NCI-H2081 (cell line): ENCODE measurements at regions not wholly inside any gene's neighbourhood (a gene's known extent, or its start where the extent isn't known, plus 50 kb on each side); places are given as distances from the start of the nearest gene placed in this dataset.

Experiments
- DNase-seq, 2 experiments: peaks; one replicate each; lab custom pipeline; 2025; lab: John Stamatoyannopoulos, UW

DNA sequence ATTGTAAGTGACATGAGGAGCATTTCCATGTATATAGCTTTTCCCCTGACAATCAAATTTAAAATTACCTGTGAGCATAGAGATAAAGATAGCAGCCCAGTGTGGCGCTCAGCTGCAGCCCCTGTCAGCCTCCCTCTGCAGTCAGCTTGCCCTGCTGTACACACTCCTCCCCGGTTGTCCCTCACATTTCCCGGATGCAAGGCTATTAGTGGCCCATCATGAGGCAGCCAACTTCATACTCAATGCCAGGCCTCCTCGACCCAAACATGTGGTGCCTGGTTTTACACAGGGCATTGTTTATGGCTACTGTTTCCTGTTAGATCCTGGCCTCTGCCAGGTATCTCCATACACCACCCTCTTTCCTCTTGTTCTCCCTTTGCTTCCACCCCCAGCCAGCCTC is 116.1 kb upstream of the SH3BP4 start:
- DNase-seq = no peak

DNA sequence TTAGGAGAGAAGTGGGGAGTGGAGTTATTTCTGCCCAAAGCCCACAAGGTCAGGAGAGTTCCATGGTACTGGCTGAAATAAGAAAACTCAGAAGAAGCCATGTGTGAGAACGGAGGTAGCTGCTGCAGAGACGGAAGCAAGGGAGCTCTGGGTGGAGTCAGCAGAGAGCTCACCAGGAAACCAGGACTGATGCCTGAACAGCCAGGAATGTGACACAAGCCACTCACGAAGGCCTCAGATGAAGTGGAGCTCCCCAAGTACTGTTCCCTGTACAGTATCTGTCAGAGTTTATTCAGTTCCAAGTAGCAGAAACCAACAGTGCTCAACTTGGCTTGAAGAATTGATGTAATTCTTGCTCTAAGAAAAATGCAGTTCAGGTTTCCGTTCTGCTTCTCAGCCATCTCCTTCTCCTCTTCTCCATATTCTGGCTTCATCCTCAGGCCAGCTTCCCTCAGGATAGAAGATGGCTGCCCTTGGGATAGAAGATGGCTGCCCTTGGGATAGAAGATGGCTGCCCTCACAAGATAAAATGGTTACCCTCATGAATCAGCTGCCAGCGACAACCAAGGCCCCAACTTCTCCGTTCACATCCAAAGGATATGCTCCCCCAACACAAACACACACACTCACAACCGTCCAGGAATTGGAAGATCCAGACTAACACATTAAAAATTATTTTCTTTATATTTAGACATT is 117.4 kb upstream of the SH3BP4 start:
- no peak for DNase-seq

DNA sequence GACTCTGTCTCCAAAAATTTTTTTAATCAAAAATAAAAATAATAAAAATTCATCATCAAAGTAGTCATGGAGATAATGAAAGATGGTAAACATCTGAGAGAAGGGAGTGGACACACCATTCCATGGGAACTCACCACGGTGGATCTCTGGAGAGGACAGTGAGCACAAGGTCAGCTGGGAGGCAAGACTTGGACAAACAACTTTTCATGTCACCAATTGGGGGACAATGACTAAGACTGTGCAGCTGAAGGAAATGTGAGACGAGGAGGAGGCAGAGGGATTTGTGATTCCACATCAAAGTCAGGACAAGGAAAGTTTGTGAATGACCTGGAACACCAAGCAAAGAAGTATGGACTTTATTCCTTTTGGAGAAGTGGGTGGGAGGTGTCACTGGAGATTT is 121.0 kb upstream of the SH3BP4 start:
- DNase-seq = no peak

DNA sequence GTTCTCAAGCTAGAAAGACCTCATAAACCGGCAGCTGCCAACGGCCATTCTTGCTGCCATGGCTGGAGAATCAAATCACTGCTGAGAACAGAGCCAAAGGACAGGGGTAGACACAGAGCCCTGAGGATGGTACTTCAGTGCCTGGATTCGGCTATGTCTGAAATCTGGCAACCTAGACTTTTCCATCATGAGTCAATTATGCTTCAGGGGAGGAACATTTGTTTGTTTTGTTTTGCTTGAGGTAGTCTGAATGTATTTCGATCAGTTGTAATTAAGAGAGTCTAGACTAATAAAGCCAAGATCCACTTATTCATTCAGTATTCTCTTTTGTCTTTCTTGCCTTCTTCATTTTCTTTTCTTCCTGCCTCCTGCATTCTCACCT is 122.8 kb upstream of the SH3BP4 start:
- no peak for DNase-seq

DNA sequence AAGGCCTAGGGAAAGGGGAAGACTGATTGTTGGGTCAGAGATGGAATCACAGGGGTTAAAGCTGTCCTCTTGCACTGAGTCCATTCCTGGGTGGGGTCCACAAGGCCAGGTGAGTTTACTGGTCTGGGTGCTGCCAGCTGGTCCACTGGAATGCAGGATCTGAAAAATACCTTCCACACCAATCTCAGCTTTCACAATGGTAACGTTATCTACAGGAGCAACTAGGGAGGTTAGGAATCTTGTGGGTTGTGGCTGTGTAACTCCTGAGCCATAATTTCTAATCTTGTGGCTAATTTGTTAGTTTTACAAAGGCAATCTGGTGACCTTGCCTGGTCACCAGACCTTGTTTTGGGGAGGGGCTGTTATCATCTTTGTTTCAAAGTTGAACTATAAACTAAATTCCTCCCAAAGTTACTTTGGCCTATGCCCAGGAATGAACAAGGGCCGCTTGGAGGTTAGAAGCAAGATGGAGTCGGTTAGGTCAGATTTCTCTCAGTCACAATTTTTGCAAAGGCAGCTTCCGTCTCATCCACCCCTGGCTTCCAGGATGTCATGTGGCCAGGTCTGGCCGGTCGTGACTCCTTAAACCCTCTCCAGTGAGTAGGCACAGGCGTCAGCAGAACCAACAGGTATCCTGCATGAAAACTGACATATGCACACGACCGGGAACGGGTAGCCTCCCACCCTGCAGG is 123.3 kb upstream of the SH3BP4 start:
- DNase-seq = no peak

DNA sequence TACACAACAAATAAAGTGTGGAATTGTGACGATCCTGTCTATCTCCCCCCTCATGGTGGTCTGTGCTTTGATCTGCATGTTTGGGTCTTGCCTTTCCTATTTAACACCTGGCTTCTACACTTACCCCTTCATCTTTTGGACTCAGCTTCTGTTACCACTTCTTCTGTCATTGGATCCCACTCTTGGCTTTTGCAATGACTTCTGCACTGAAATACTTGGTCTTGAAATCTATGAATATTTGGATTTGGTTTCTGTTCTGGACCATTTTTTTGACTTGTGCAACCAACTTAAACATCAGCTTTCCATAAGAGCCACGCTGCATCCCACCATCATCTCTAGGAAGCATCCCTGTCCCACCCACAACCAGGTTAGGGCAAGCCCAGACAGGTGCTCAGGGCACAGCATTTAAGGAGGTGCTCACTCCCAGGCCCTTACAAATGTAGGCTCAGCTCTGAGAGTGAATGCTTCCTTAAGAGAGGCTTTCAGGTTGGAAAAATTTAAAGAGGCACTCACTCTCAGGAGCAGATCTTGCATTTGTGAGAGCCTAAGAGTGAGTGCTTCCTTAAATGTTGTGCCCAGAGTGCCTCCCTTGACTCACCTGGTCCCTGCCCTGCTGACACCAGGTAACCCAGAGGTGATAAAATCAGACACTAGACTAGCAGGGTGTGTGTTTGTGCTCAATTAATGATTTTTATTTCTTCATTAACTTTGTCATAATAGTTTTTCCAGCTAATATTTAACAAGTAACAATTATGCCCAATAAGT is 124.5 kb upstream of the SH3BP4 start:
- DNase-seq = no peak

DNA sequence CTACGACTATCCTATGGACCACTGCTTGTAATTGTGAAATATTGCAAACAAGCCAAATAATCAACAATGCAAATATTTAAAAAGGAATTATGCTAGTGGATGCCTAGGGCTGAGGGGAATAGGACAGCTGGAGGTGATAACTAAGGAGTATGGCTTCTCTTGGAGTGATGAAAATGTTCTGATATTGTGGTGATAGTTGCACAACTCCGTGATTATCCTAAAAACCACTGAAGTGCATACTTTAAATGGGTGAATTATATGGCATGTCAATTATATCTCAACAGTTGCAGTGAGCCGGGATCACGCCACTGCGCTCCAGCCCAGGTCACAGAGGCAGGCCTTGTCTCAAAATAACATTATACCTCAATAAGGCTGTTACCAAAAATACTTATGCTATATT is 125.1 kb upstream of the SH3BP4 start:
- DNase-seq = no peak

DNA sequence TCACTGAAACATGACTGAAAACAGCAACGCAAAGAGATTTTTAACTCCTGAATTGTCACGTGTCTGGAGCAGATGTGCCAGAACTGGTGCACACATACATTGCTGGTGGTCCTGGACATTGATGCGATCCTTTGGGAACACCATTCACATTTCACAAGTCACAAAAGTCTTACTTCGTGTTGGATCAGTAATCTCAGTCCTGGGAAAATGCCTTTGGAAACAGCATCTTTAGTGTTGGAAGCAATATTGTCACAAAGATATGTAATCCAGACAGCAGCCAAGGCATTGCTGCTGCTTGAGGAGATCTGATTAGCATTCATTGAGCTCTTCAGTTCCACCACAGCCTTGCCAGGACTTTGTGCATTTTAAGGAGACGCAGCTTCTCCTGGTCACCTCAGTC is 126.2 kb upstream of the SH3BP4 start:
- no peak for DNase-seq

DNA sequence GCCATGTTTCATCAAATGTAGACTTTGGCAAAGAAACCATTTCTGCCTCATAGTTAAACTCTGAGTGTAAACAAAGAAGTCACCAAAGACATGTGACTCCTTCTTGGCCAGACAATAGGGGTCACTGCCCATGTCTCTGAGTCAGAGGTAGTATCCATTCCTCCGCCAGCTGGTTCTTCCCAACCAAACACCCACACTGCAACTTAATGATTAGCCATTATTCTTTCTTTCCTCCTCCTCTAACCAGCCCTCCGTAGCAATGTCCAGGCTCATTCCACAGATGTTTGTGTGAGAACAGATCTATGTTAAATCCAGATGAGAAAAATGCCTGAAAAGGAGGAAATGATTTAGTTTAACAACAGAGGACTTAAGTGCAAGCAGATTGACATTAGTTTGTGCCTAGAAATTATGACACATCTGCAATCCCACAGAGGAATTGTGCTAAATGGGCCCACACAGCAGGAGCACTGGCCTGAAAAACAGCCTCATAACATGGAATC is 127.9 kb upstream of the SH3BP4 start:
- DNase-seq = no peak

DNA sequence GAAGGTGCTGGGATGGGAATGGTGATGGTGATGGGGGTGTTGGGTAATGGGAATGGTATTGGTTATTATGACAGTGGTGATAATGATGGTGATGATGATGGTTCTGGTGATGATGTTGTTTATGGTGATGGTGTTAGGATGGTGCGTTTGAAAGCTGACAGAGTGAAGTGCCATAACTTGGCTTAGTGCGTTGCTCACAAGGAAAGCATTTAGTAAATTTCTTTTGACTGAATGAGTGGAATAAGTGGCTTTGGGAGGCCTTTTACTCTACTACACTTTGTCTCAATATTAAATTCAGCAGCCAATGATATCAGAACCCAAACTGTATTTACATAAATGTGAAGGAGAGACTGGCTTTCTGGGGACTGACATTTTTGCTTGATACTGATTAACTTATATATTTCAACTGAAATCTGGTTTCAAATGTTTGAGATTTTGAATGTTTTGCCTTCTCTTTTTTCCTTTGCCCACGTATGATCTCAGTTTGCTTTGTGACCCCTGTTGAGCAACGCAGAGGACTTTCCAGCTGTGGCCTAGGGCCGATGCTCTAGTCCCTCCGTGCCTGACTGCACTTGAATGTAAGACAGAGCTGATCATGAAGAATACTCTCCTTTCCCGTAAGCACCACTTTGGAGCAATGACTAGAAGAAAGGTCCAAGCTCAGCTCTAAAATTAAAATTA is 128.5 kb upstream of the SH3BP4 start:
- no peak for DNase-seq

DNA sequence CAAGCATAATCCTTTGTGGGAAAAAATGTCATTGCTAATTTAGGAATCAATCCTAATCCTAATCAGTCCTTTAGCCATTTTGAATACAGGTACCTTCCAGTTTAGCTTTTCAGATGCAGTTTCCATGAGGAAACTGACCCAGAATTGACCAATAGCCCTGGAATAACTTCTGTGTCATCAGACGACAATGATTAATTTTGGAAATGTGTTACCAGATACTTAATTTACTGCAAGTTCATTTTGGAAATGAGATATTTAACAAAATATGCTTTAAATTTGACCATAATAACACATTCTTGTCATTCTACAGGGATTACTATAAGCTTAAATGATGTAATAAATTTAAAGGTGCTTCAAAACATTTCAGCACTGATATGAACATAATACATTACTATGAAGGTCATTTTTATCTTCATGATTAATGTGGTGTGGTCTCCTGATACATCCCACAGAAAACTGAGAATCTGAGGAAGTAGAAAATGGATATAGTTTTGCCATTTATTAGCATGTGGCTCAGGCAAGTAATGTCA is 129.8 kb upstream of the SH3BP4 start:
- DNase-seq = no peak

DNA sequence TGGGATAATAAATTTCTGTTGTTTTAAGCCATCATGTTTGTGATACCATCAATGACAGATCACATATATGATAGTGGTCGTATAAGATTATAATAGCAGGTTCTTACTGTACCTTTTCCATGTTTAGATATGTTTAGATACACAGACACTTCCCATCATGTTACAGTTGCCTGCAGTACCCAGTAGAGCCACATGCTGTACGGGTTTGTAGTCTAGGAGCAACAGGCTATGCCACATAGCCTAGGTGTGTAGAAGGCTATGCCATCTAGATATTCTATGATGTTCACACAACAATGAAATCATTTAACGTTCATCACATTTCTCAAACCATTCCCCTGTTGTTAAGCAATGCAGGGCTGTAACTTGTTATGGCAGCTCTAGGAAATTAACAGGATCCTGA is 132.9 kb upstream of the SH3BP4 start:
- DNase-seq = no peak

DNA sequence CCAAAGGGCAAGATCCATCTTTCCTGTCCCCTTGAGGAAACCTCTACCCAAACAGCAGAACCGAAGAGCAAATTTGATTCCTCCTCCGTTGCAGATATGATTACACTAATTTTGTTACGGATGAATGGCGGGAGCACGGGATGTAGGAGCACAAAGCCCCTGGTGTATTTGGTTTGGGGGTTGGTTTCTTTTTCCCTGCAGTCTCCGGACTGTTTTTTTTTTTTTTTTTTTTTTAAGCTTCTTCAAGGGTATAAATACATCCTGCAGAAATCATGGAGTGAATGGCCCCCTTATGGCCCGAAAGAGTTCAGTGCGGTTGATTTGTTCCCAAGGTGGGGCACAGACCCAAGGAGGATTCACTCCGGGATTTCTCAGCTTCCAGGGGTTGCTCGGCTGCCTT is 135.3 kb upstream of the SH3BP4 start:
- DNase-seq = peak in 1 of 2 experiments; percentile 16

DNA sequence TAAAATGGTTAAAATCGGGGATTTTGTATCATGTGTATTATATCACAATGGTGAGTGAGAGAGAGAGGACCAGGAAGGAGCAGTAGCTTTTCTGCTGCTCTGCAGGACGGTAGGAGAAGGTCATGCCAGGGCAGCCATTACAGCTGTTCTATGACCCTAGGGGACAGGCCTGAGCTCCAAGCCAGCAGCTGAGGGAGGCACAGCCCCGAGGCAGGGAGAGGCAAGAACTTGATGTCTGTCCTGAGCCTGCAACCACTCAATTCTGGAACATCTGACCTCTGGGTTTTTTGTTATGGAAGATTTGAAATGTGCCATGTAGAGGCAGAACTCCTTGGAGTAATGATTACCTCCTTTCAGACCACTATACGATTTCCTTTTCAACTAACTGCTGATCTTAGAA is 135.8 kb upstream of the SH3BP4 start:
- DNase-seq = no peak

DNA sequence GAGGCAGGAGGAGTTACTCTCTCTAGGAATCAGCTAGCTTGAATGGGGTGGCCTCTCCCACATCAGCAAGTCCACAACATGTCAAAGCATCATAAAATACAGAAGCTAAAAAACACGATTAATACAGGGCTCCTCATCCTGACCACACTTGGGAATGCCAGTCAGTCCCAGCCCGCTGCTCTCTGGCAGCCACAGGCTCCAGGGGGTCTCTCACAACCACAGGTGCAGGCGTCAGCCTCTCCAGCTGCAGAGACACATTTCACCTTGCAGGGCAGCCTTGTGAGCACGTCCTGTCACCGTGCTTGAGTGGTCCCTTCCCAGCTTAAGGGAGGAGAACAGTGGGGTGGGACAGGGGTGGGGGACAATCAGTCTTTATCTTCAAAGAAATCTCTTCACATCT is 137.4 kb upstream of the SH3BP4 start:
- peak in 1 of 2 experiments; percentile 32 for DNase-seq

DNA sequence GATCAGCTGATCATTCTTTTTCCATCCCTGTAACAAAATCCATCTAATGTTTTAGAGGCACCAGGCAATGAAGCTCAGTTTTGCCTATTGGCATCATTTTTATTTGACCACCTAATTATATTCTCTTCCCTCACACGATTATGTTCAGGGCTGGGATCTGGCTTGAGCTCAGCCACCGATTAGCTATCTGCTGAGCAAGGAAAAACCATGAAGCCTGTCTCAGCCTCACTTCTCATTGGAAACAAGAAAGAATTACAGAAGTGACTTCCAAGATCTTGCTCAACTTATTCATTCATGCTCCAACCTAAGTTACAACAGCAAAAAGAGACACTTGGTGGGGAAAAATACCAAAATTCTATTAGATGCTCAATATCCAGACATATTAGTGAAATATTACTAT is 139.0 kb upstream of the SH3BP4 start:
- DNase-seq = peak in 1 of 2 experiments; percentile 47

DNA sequence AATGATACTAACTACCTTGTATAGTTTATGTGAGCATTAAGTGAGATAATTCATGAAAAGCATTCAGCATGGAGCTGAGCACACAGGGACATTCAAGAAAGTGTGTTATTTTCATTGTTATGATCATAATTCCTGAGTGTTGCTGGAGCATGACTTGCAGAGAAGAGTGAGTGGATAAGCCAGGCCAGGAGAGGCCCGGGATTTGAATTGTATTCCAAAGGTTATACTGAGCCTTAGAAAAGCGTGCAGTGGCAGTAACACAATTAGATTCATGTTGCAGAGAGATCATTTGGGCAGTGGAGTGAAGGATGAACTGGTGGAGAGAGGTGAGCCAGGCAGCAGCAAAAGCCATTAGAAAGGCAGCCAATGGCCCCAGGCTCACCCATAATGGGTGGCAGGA is 142.9 kb upstream of the SH3BP4 start:
- DNase-seq = no peak

DNA sequence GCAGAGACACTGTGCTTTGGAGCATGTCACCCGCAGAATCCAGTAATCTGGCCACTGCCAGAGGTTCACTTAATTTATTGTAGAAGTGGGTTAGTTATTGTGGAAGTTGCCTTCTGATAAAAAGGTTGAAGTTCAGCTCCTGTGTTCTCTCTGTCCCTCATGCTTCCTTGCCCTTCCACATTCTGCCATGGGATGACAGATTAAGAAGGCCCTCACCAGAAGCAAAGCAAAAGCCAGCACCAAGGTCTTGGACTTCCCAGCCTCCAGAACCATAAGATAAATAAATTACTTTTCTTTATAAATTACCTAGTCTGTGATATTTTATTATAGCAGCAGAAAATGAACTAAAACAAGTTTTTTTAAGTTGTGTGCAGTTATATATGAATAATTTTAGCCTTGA is 145.0 kb upstream of the SH3BP4 start:
- DNase-seq = no peak

DNA sequence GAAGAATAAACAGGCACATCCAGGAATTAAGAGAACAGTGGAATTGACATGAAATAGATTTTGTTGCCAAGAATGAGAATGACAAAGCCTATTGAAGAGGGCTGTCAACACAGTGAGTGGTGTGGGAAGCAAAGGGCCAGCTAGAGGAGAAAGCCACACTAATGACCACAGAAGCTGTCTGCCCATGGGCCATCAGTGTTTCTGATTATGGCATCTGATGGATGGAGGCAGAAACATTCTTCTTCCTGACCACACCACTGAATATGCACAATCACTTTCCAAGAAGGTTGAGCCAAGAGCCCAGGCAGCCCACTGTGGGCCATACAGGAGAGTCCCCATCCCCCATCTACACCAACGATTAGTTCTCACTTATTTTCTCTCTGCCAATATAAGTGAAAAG is 146.0 kb upstream of the SH3BP4 start:
- no peak for DNase-seq

DNA sequence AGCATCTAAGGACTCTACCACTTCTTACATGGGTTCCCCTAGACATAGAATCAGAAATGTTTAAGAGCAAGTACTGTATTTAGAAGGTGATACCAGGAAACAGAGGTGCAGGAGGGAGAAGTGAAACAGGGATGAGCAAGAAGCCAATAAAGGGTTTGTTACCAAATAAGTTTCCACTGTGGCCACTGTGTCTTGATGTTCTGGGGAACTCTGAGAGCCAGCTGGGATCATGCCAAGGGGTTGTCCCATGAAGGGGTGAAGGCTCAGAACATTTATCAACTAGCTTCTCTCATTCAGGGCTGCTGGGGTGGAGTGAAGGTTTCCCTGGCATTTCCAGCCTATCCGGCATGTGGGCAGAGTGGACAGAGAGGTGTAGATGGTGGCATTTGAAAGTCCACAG is 147.1 kb upstream of the SH3BP4 start:
- DNase-seq = no peak

DNA sequence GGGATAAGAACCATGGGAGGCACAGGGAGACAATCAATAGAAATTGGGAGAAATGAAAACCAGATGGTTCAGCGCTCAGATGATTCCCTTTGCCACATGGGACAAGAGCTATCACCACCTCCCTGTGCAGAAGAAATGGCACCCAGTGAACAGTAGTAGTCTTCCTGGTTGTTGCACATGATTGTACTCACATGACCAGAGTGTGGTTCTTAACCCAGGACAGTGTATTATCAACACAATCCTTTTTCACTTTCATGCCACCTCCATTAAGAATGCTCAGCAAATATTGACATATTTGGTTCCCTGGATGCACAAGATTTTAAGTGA is 149.0 kb upstream of the SH3BP4 start:
- no peak for DNase-seq

DNA sequence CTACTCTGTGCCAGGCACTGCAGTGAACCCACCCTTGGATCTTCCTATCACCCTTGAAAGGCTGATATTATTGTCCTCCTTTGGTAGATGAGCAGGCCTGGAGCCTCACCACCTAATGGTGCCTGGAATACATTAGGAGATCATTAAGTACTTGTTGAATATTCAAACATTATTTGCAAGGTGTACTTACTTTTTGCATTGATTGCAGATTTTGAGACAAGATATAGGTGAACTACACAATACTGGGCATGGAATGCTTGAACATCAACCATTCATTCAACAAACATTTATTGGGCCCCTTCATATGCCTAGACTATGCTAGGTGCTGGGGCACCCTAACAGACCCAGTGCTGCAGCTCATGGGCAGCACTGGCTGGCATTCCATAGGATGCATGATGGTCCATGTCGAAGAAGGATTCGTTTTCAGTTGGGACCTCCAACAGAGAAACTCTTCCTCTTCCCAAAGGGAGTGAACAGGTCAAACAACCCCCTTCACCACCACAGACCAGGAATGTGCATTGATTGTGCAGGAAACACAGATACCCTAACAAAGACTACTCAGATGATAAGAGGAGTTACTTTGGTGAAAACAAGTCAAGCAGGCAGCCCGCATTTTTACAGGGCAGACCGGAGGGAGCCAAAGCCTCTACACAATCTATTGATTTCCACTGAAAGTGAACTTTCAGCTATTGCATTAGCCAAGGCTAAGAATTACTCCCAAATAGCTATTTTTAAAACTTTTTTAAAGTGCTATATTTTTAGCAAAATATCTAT is 149.6 kb upstream of the SH3BP4 start:
- no peak for DNase-seq
